BLaER1 (cell line): ENCODE measurements at regions not wholly inside any gene's neighbourhood (a gene's known extent, or its start where the extent isn't known, plus 50 kb on each side); places are given as distances from the start of the nearest gene placed in this dataset.

ENCODE experiments used
- H3K27ac ChIP-seq: shearing (Covaris generic); formaldehyde crosslinking; 2 replicates; pipeline ENCODE4 v1.8.1; 2022
- H3K27me3 ChIP-seq: shearing (Covaris generic); formaldehyde crosslinking; 2 replicates; pipeline ENCODE4 v1.8.1; 2022
- H3K36me3 ChIP-seq: shearing (Covaris generic); formaldehyde crosslinking; 2 replicates; pipeline ENCODE4 v1.8.1; 2022
- H3K4me1 ChIP-seq: shearing (Covaris generic); formaldehyde crosslinking; 2 replicates; pipeline ENCODE4 v1.8.1; 2022
- H3K4me2 ChIP-seq: shearing (Covaris generic); formaldehyde crosslinking; 2 replicates; pipeline ENCODE4 v1.8.1; 2022
- H3K4me3 ChIP-seq: shearing (Covaris generic); formaldehyde crosslinking; 2 replicates; pipeline ENCODE4 v1.8.1; 2022
- H3K9ac ChIP-seq: shearing (Covaris generic); formaldehyde crosslinking; 2 replicates; pipeline ENCODE4 v1.8.1; 2022
- H3K9me3 ChIP-seq: shearing (Covaris generic); formaldehyde crosslinking; 2 replicates; pipeline ENCODE4 v1.8.1; 2022
- H4K20me1 ChIP-seq: shearing (Covaris generic); formaldehyde crosslinking; 2 replicates; pipeline ENCODE4 v1.8.1; 2022
- Cebpa-rat ChIP-seq: shearing (Covaris generic); IDR thresholded peaks from 2 replicates; pipeline ENCODE4 v1.8.1; 2022

DNA sequence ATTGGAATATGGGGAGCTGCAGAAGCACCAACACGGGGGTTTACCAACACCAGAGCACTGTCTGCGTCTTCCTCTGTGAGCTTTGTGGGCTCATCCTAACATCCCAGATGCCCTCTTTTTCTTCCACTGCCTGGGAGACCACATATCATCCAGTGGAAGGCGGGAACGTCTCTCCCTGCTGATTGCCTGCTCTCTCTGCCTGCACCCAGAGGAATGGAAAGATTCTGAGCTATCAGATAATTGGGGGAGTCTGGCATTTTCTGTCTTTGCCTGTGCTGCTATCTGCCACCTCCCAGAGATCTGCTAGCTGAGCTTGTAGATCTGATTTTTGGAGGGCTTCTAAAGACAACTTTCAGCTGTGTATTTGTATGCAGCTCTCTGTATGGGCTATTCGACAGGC is 166.2 kb upstream of the PLXNA2 start:
- no peak overlapping the region for H3K27ac ChIP-seq
- no peaks in the 10 kb centered on the region for H3K27me3 ChIP-seq
- TF ChIP-seq Cebpa-rat: no peak
- H3K9me3 ChIP-seq: no peaks in the 10 kb centered on the region
- no peak overlapping the region for H3K4me2 ChIP-seq
- no peaks in the 10 kb centered on the region for H4K20me1 ChIP-seq
- no peak overlapping the region for H3K4me3 ChIP-seq
- no peak overlapping the region for H3K9ac ChIP-seq
- H3K36me3 ChIP-seq: no peaks in the 10 kb centered on the region
- H3K4me1 ChIP-seq: no peaks in the 10 kb centered on the region

- Histone ChIP-seq H3K4me1 (no peaks in the 10 kb centered on the region), H3K27me3 (no peaks in the 10 kb centered on the region), H3K27ac (no peak overlapping the region), H3K9ac (no peak overlapping the region), H4K20me1 (no peaks in the 10 kb centered on the region), H3K9me3 (no peaks in the 10 kb centered on the region), H3K4me3 (no peak overlapping the region), H3K36me3 (no peaks in the 10 kb centered on the region), H3K4me2 (no peak overlapping the region)
- TF ChIP-seq Cebpa-rat: no peak
These were observed 168.8 kb upstream of the PLXNA2 start for GRCh38 chr1:208413006-208413405.

DNA sequence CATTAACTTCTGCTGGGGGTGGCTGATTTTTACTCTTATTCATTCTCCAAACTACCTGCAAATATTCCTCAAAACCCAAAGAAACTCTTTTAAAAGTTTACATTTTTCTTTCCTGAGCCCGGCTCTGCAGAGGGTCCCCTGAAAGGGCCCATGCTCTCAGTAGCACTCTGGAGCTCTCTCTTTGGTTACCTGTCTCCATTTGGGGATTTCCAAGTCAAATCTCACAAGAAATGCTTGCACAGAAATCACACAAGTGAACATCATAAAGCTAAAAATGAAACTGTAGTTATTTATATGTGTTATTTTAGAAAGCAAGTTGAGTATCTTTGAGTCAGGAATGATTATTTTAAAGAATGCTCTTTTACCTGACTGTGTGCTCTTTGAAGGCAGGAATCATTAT is 174.5 kb upstream of the PLXNA2 start:
- no peaks in the 10 kb centered on the region for H3K4me1 ChIP-seq
- no peak for TF ChIP-seq Cebpa-rat
- no peaks in the 10 kb centered on the region for H3K9me3 ChIP-seq
- no peak overlapping the region for H3K4me3 ChIP-seq
- H3K4me2 ChIP-seq: no peak overlapping the region
- no peaks in the 10 kb centered on the region for H4K20me1 ChIP-seq
- H3K27me3 ChIP-seq: no peaks in the 10 kb centered on the region
- no peak overlapping the region for H3K9ac ChIP-seq
- H3K27ac ChIP-seq: no peak overlapping the region
- H3K36me3 ChIP-seq: no peaks in the 10 kb centered on the region

DNA sequence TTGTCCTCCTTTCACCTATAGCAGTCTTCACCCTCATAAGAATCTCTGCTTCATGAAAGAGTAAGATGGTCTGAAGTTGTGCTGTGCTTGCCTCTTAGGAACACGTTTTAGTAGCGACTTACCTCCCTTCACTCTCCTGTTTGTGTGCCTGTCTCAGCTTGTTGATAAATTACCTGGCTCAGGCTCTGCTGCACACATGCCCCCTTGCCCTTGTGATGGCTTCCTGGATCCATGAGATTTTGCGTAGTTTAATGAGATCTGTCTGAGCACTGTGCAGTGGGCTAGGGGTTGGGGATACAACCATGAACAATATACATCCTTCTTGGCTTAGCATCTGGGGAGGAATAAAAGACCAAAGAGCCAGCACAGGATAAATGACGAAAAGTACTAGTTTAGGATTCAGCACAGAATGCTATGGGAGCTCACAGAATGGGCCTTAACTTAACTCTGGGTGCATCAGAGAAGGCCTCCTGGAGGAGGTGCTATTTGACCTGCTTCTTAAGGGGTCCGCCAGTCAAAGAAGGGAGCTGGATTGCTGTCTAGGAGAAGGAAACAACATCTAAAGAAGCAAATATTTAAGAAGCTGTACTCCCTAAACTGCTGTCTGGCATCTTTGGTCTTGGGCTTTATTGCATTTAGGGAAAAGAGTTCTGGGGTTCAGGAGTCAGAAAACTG is 175.7 kb upstream of the PLXNA2 start:
- no peak overlapping the region for H3K4me3 ChIP-seq
- no peak for TF ChIP-seq Cebpa-rat
- no peaks in the 10 kb centered on the region for H3K9me3 ChIP-seq
- H3K36me3 ChIP-seq: no peaks in the 10 kb centered on the region
- H3K4me2 ChIP-seq: no peak overlapping the region
- H3K27me3 ChIP-seq: no peaks in the 10 kb centered on the region
- H3K4me1 ChIP-seq: no peaks in the 10 kb centered on the region
- H3K27ac ChIP-seq: no peak overlapping the region
- no peak overlapping the region for H3K9ac ChIP-seq
- no peaks in the 10 kb centered on the region for H4K20me1 ChIP-seq

DNA sequence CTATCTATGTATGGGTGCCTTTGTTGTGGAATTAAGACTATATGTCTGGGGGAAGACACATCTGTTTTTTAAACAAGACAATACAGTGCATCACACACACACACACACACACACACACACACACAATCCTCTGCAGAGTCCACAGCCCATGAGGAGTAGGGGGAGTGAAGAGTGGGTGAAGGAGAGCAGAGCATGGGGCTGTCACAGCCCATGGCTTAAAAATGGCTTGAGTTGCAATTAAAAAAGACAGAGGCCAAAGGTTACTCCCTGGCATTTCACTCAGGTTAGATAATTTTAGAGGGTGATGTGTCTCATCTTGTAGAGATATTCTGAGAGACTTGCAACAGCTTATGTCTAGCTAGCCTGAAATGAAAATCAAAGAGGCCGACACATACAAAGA is 176.5 kb upstream of the PLXNA2 start:
- no peaks in the 10 kb centered on the region for H3K27me3 ChIP-seq
- no peak for TF ChIP-seq Cebpa-rat
- H3K9ac ChIP-seq: no peak overlapping the region
- no peaks in the 10 kb centered on the region for H3K4me1 ChIP-seq
- H3K36me3 ChIP-seq: no peaks in the 10 kb centered on the region
- no peak overlapping the region for H3K4me3 ChIP-seq
- no peaks in the 10 kb centered on the region for H3K9me3 ChIP-seq
- no peak overlapping the region for H3K27ac ChIP-seq
- no peak overlapping the region for H3K4me2 ChIP-seq
- no peaks in the 10 kb centered on the region for H4K20me1 ChIP-seq

DNA sequence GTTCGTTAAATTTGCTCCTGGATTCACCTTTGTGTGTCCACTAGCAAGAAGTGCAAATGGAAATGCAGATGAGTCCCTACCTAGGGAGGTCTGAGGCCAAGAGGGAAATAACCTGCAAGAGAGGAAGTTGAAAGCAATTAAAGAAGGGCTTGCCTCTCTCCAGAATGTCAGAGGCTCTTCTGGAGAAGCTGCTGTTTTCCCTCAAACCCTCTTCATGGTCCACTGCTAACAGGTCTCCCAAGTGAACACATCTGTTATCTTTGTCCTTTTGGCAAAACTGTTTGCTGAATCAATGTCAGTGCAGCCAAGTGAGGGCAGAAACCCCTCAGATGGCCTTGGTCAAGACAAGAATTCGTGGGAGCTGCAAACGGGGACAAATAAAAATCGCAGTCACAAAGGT is 177.3 kb upstream of the PLXNA2 start:
- Histone ChIP-seq H4K20me1 (no peaks in the 10 kb centered on the region), H3K4me2 (no peak overlapping the region), H3K9ac (no peak overlapping the region), H3K4me3 (no peak overlapping the region), H3K36me3 (no peaks in the 10 kb centered on the region), H3K27me3 (no peaks in the 10 kb centered on the region), H3K27ac (no peak overlapping the region), H3K4me1 (no peaks in the 10 kb centered on the region), H3K9me3 (no peaks in the 10 kb centered on the region)
- TF ChIP-seq Cebpa-rat: no peak

DNA sequence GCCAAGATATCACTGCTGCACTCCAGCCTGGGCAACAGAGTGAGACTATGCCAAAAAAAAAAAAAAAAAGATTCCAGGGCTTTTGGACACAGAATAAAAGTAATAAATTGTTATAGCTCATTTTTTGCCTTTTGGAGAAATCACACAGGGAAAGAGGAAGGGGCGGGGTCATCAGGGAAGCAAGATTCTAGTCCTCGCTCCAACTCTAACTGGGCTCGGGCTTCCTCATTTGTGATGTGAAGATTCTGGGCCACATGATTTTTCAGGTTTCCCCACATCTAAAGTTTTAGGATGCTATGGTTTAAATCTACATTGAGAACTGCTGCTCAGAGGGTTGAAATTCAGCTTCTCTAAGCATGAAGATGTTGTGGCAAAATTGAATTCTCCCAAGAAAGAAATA is 179.3 kb upstream of the PLXNA2 start:
- H3K9me3 ChIP-seq: no peaks in the 10 kb centered on the region
- H3K4me1 ChIP-seq: no peaks in the 10 kb centered on the region
- no peaks in the 10 kb centered on the region for H3K36me3 ChIP-seq
- no peak overlapping the region for H3K4me3 ChIP-seq
- no peak overlapping the region for H3K4me2 ChIP-seq
- no peaks in the 10 kb centered on the region for H3K27me3 ChIP-seq
- H3K27ac ChIP-seq: no peak overlapping the region
- H3K9ac ChIP-seq: no peak overlapping the region
- H4K20me1 ChIP-seq: no peaks in the 10 kb centered on the region
- no peak for TF ChIP-seq Cebpa-rat

DNA sequence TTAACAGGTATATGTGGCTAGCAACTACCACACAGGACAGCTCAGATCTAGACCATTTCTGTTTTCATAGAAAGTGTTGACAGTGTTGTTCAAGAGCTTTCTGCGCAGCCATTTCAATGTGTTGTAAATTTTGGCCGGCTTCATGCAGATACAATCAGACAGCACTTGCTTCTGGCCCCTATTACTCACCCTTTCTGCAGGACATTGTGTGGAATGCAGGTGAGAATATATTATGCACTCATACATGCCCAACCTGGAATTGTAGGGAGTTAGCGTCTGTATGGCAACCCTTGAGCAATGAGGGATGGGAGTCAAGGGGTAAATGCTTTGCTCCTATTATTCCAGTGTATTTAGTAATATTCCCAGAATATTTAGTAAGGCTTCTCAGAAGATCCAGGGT is 180.9 kb upstream of the PLXNA2 start:
- H3K9me3 ChIP-seq: no peaks in the 10 kb centered on the region
- no peak overlapping the region for H3K27ac ChIP-seq
- no peak overlapping the region for H3K4me3 ChIP-seq
- H3K9ac ChIP-seq: no peak overlapping the region
- H3K27me3 ChIP-seq: no peaks in the 10 kb centered on the region
- no peak for TF ChIP-seq Cebpa-rat
- no peak overlapping the region for H3K4me2 ChIP-seq
- no peaks in the 10 kb centered on the region for H3K4me1 ChIP-seq
- no peaks in the 10 kb centered on the region for H4K20me1 ChIP-seq
- H3K36me3 ChIP-seq: no peaks in the 10 kb centered on the region

- H3K27me3 ChIP-seq: no peaks in the 10 kb centered on the region
- no peak for TF ChIP-seq Cebpa-rat
- H3K4me2 ChIP-seq: no peak overlapping the region
- no peak overlapping the region for H3K27ac ChIP-seq
- H3K36me3 ChIP-seq: no peaks in the 10 kb centered on the region
- no peaks in the 10 kb centered on the region for H3K9me3 ChIP-seq
- no peaks in the 10 kb centered on the region for H3K4me1 ChIP-seq
- H3K4me3 ChIP-seq: no peak overlapping the region
- no peak overlapping the region for H3K9ac ChIP-seq
- H4K20me1 ChIP-seq: no peaks in the 10 kb centered on the region
These were observed 186.0 kb upstream of the PLXNA2 start for GRCh38 chr1:208430220-208430619.

- Histone ChIP-seq H3K4me2 (no peak overlapping the region), H3K36me3 (no peaks in the 10 kb centered on the region)
These were observed 187.5 kb upstream of the PLXNA2 start for GRCh38 chr1:208431721-208432120.

GRCh38 chr1:208432346-208432745 is 188.2 kb upstream of the PLXNA2 start:
- no peaks in the 10 kb centered on the region for H3K9me3 ChIP-seq
- H3K27ac ChIP-seq: no peak overlapping the region
- no peaks in the 10 kb centered on the region for H3K36me3 ChIP-seq
- no peaks in the 10 kb centered on the region for H4K20me1 ChIP-seq
- no peak for TF ChIP-seq Cebpa-rat
- H3K9ac ChIP-seq: no peak overlapping the region
- no peak overlapping the region for H3K4me3 ChIP-seq
- no peaks in the 10 kb centered on the region for H3K27me3 ChIP-seq
- no peak overlapping the region for H3K4me2 ChIP-seq
- H3K4me1 ChIP-seq: no peaks in the 10 kb centered on the region

More at GRCh38 chr1:208431721-208432120, 187.5 kb upstream of the PLXNA2 start:
- H4K20me1 ChIP-seq: no peaks in the 10 kb centered on the region
- no peaks in the 10 kb centered on the region for H3K4me1 ChIP-seq
- H3K9ac ChIP-seq: no peak overlapping the region
- no peak overlapping the region for H3K4me3 ChIP-seq
- no peaks in the 10 kb centered on the region for H3K9me3 ChIP-seq
- TF ChIP-seq Cebpa-rat: no peak
- H3K27me3 ChIP-seq: no peaks in the 10 kb centered on the region
- H3K27ac ChIP-seq: no peak overlapping the region
